Liver (tissue), 8 donors: ENCODE measurements at regions not wholly inside any gene's neighbourhood (a gene's known extent, or its start where the extent isn't known, plus 50 kb on each side); places are given as distances from the start of the nearest gene placed in this dataset.

Experiments
- DNase-seq: peaks from one replicate; pipeline ENCODE4 v3.0.0-alpha.2; 2017; ENCODE audit warnings: low spot score
- H3K27ac ChIP-seq, 2 donors: one replicate each; pipeline ENCODE4 v1.7.0; 2013; ENCODE audit warnings: inconsistent platforms in 2 of 2, low read length in 2 of 2, control low read depth in 1 of 2, low read depth in 1 of 2, mild to moderate bottlenecking in 1 of 2
- H3K27me3 ChIP-seq, 4 donors: one replicate each; pipeline versions ENCODE4 v1.6.1 to v1.7.0; 2013; ENCODE audit warnings: low read length in 3 of 4, inconsistent platforms in 1 of 4, mild to moderate bottlenecking in 1 of 4, moderate library complexity in 1 of 4; ENCODE audit not compliant: control insufficient read depth in 4 of 4, insufficient read depth in 4 of 4
- H3K36me3 ChIP-seq, 4 donors: one replicate each; pipeline versions ENCODE4 v1.6.1 to v1.7.0; 2013; ENCODE audit warnings: low read length in 3 of 4, mild to moderate bottlenecking in 3 of 4, low read depth in 1 of 4, moderate library complexity in 1 of 4; ENCODE audit not compliant: control insufficient read depth in 4 of 4, insufficient read depth in 3 of 4
- H3K4me1 ChIP-seq, 4 donors: one replicate each; pipeline versions ENCODE4 v1.6.1 to v1.7.0; 2013; ENCODE audit warnings: low read length in 3 of 4, mild to moderate bottlenecking in 3 of 4, moderate library complexity in 1 of 4; ENCODE audit not compliant: control insufficient read depth in 4 of 4, insufficient read depth in 4 of 4
- H3K4me3 ChIP-seq, 3 donors: one replicate each; pipeline versions ENCODE4 v1.6.1 to v1.7.0; 2013; ENCODE audit warnings: low read length in 3 of 3, control low read depth in 1 of 3, low read depth in 1 of 3, mild to moderate bottlenecking in 1 of 3
- H3K9ac ChIP-seq, 2 donors: one replicate each; pipeline ENCODE4 v1.7.0; 2013; ENCODE audit warnings: low read length in 2 of 2, mild to moderate bottlenecking in 2 of 2, moderate library complexity in 2 of 2, control low read depth in 1 of 2, low read depth in 1 of 2
- H3K9me3 ChIP-seq, 4 donors: one replicate each; pipeline versions ENCODE4 v1.6.1 to v1.7.0; 2013; ENCODE audit warnings: low read length in 3 of 4; ENCODE audit not compliant: control insufficient read depth in 4 of 4
- EGR1 ChIP-seq, 2 donors: IDR thresholded peaks; 2 replicates each; pipeline ENCODE4 v1.6.1; 2016 to 2018; ENCODE audit warnings: antibody characterized with exemption in 2 of 2, low read depth in 2 of 2
- FOXA1 ChIP-seq: IDR thresholded peaks from 2 replicates; pipeline ENCODE4 v1.6.1; 2016; ENCODE audit warnings: antibody characterized with exemption
- GABPA ChIP-seq, 2 donors: IDR thresholded peaks in 1 of 2; conservative IDR thresholded peaks in 1 of 2; 2 replicates each; pipeline ENCODE4 v1.6.1; 2016; ENCODE audit warnings: antibody characterized with exemption in 2 of 2, mild to moderate bottlenecking in 1 of 2, moderate library complexity in 1 of 2
- HNF4G ChIP-seq: IDR thresholded peaks from 2 replicates; pipeline ENCODE4 v1.6.1; 2016; ENCODE audit warnings: antibody characterized with exemption
- JUND ChIP-seq, 2 donors: IDR thresholded peaks; 2 replicates each; pipeline ENCODE4 v1.6.1; 2016; ENCODE audit warnings: antibody characterized with exemption in 2 of 2
- NR2F2 ChIP-seq: IDR thresholded peaks from 2 replicates; pipeline ENCODE4 v1.6.1; 2016; ENCODE audit warnings: antibody characterized with exemption
- RAD21 ChIP-seq, 2 donors: IDR thresholded peaks; 2 replicates each; pipeline ENCODE4 v1.6.1; 2016; ENCODE audit warnings: antibody characterized with exemption in 2 of 2, mild to moderate bottlenecking in 2 of 2
- RXRA ChIP-seq, 2 donors: IDR thresholded peaks; 2 replicates each; pipeline ENCODE4 v1.6.1; 2017 to 2018; ENCODE audit warnings: antibody characterized with exemption in 2 of 2, mild to moderate bottlenecking in 1 of 2
- SP1 ChIP-seq: IDR thresholded peaks from 2 replicates; pipeline ENCODE4 v1.6.1; 2018; ENCODE audit warnings: antibody characterized with exemption, mild to moderate bottlenecking
- TAF1 ChIP-seq: conservative IDR thresholded peaks from 2 replicates; pipeline ENCODE4 v1.6.1; 2016; ENCODE audit warnings: antibody characterized with exemption, mild to moderate bottlenecking
- YY1 ChIP-seq: IDR thresholded peaks from 2 replicates; pipeline ENCODE4 v1.6.1; 2016; ENCODE audit warnings: antibody characterized with exemption, mild to moderate bottlenecking
- WGBS: extraction: QIAGEN DNeasy Blood & Tissue Kit; methylation state at CpG from one replicate; pipeline ENCODE4 v1.1.7; 2013; 5-methylcytosine and 5-hydroxymethylcytosine counted together
- TF ChIP-seq, protein P1 (sequence below): IDR thresholded peaks from 2 replicates; pipeline ENCODE4 v1.6.1; 2016; ENCODE audit warnings: antibody characterized with exemption
- TF ChIP-seq, protein P2 (sequence below): fragments of 150-350 bp; IDR thresholded peaks from 2 replicates; pipeline ENCODE4 v1.5.1; 2017; ENCODE audit warnings: improper control_type of control experiment, low read depth, low read length; ENCODE audit not compliant: missing input control
- TF ChIP-seq, protein P3 (sequence below): IDR thresholded peaks from 2 replicates; pipeline ENCODE4 v1.6.1; 2016; ENCODE audit warnings: antibody characterized with exemption
- TF ChIP-seq, protein P4 (sequence below): IDR thresholded peaks from 2 replicates; pipeline ENCODE4 v1.6.1; 2016; ENCODE audit warnings: antibody characterized with exemption
- TF ChIP-seq, protein P5 (sequence below): IDR thresholded peaks from 2 replicates; pipeline ENCODE4 v1.6.1; 2016; ENCODE audit warnings: antibody characterized with exemption, mild to moderate bottlenecking
- donor health status: healthy.
- donor health status: healthy.
- donor health status: healthy.
- donor health status: healthy.
- donor health status: healthy.

DNA sequence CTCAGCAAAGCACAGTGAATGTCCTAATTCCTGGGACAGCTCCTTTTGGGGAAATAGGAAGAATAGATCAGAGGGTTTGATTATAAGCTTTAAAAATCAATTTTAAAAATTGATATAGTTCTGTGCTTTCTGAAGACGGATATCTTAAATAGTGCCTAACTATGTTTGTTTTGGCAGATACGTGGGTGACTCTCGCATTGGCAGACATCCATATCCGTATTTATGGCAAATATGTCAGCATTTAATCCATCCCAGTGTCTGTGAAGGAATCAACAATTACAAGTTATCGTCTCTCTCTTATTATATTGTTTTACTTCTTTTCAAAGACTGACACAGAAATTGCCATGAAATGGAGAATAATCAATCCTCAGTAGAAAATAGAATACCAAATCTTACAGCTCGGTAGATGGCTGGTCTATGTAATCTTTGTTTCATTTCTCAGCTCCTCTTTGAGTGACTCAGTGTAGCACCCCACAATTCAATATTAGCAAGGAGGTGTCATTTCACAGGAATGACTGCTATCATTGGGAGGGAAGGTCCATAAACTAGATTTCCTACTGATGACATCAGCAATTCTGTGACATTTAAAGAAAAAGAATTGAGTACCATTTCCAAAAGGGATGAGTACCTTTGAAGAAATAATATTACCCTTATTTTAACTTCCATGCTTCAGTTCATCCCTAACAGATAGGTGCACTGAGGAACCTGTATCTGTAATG is 186.4 kb upstream of the NFE2L3 start:
- Histone ChIP-seq H3K27me3 (no peaks in the 10 kb centered on the region), H3K4me3 (no peak overlapping the region), H3K27ac (no peak overlapping the region), H3K9ac (no peak overlapping the region), H3K36me3 (no peaks in the 10 kb centered on the region), H3K4me1 (peaks cover 2 to 16% (median 15%) of the 10 kb centered on the region in 4 donors), H3K9me3 (no peaks in the 10 kb centered on the region)
- no peak for DNase-seq
- TF ChIP-seq EGR1 (IDR thresholded peaks at IDR 0.05; ENCODE audit: low read depth in 2 of 2) = no peak
- TF ChIP-seq GABPA (IDR thresholded peaks at IDR 0.05 in 1 of 2, conservative IDR thresholded peaks at IDR 0.05 in 1 of 2) = no peak
- TF ChIP-seq JUND (IDR thresholded peaks at IDR 0.05) = no peak
- TF ChIP-seq, protein P1, sequence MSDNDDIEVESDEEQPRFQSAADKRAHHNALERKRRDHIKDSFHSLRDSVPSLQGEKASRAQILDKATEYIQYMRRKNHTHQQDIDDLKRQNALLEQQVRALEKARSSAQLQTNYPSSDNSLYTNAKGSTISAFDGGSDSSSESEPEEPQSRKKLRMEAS = no peak
- no peak for TF ChIP-seq SP1
- TF ChIP-seq FOXA1 = no peak
- no peak for TF ChIP-seq HNF4G
- TF ChIP-seq, protein P2, sequence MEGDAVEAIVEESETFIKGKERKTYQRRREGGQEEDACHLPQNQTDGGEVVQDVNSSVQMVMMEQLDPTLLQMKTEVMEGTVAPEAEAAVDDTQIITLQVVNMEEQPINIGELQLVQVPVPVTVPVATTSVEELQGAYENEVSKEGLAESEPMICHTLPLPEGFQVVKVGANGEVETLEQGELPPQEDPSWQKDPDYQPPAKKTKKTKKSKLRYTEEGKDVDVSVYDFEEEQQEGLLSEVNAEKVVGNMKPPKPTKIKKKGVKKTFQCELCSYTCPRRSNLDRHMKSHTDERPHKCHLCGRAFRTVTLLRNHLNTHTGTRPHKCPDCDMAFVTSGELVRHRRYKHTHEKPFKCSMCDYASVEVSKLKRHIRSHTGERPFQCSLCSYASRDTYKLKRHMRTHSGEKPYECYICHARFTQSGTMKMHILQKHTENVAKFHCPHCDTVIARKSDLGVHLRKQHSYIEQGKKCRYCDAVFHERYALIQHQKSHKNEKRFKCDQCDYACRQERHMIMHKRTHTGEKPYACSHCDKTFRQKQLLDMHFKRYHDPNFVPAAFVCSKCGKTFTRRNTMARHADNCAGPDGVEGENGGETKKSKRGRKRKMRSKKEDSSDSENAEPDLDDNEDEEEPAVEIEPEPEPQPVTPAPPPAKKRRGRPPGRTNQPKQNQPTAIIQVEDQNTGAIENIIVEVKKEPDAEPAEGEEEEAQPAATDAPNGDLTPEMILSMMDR = no peak
- TF ChIP-seq NR2F2 = no peak
- TF ChIP-seq RAD21 (IDR thresholded peaks at IDR 0.05) = no peak
- TF ChIP-seq YY1 = no peak
- TF ChIP-seq, protein P3, sequence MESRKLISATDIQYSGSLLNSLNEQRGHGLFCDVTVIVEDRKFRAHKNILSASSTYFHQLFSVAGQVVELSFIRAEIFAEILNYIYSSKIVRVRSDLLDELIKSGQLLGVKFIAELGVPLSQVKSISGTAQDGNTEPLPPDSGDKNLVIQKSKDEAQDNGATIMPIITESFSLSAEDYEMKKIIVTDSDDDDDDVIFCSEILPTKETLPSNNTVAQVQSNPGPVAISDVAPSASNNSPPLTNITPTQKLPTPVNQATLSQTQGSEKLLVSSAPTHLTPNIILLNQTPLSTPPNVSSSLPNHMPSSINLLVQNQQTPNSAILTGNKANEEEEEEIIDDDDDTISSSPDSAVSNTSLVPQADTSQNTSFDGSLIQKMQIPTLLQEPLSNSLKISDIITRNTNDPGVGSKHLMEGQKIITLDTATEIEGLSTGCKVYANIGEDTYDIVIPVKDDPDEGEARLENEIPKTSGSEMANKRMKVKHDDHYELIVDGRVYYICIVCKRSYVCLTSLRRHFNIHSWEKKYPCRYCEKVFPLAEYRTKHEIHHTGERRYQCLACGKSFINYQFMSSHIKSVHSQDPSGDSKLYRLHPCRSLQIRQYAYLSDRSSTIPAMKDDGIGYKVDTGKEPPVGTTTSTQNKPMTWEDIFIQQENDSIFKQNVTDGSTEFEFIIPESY = no peak
- 36% methylated on average over 6 of the region's 6 CpGs for WGBS

DNA sequence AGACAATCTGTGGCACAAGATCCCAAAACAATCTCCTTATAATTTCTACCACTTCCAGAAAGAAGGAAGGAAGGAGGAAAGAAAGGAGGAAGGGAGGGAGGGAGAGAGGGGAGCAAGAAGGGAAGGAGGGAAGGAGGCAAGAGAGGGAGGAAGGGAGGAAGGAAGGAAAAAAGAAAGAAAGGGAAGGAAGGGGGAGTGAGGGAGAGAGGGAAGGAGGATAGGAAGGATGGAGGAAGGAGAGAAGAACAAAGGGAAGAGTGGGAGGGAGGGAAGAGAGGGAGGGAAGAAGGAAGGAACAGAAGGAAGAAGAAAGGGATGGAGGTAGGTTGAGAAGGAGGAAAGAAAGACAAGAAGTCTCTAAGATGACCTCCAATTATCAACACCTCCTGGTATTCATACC is 185.5 kb upstream of the NFE2L3 start:
- H3K4me1 ChIP-seq = peaks cover 2 to 16% (median 15%) of the 10 kb centered on the region in 4 donors
- H3K9ac ChIP-seq = no peak overlapping the region
- DNase-seq = no peak
- no peak overlapping the region for H3K4me3 ChIP-seq
- TF ChIP-seq, protein P4, sequence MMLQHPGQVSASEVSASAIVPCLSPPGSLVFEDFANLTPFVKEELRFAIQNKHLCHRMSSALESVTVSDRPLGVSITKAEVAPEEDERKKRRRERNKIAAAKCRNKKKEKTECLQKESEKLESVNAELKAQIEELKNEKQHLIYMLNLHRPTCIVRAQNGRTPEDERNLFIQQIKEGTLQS = no peak
- TF ChIP-seq YY1 (no peak), FOXA1 (no peak), SP1 (no peak), RXRA (IDR thresholded peaks at IDR 0.05) (no peak), TAF1 (no peak), JUND (IDR thresholded peaks at IDR 0.05) (no peak), HNF4G (no peak), GABPA (IDR thresholded peaks at IDR 0.05 in 1 of 2, conservative IDR thresholded peaks at IDR 0.05 in 1 of 2) (no peak), NR2F2 (no peak)
- TF ChIP-seq, protein P5, sequence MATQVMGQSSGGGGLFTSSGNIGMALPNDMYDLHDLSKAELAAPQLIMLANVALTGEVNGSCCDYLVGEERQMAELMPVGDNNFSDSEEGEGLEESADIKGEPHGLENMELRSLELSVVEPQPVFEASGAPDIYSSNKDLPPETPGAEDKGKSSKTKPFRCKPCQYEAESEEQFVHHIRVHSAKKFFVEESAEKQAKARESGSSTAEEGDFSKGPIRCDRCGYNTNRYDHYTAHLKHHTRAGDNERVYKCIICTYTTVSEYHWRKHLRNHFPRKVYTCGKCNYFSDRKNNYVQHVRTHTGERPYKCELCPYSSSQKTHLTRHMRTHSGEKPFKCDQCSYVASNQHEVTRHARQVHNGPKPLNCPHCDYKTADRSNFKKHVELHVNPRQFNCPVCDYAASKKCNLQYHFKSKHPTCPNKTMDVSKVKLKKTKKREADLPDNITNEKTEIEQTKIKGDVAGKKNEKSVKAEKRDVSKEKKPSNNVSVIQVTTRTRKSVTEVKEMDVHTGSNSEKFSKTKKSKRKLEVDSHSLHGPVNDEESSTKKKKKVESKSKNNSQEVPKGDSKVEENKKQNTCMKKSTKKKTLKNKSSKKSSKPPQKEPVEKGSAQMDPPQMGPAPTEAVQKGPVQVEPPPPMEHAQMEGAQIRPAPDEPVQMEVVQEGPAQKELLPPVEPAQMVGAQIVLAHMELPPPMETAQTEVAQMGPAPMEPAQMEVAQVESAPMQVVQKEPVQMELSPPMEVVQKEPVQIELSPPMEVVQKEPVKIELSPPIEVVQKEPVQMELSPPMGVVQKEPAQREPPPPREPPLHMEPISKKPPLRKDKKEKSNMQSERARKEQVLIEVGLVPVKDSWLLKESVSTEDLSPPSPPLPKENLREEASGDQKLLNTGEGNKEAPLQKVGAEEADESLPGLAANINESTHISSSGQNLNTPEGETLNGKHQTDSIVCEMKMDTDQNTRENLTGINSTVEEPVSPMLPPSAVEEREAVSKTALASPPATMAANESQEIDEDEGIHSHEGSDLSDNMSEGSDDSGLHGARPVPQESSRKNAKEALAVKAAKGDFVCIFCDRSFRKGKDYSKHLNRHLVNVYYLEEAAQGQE = no peak
- TF ChIP-seq, protein P1 = no peak
- TF ChIP-seq, protein P2 = no peak
- TF ChIP-seq, protein P3 = no peak
- no peak overlapping the region for H3K27ac ChIP-seq
- no peaks in the 10 kb centered on the region for H3K27me3 ChIP-seq
- H3K9me3 ChIP-seq = no peaks in the 10 kb centered on the region
- no peaks in the 10 kb centered on the region for H3K36me3 ChIP-seq
